GM19023 (cell line): ENCODE measurements at regions not wholly inside any gene's neighbourhood (a gene's known extent, or its start where the extent isn't known, plus 50 kb on each side); places are given as distances from the start of the nearest gene placed in this dataset.
"Not testable (repeated sequence)": the region's sequence is repeated elsewhere in the genome, so short reads cannot be mapped to it uniquely, and the experiment has no call there.

Experiments used
- ATAC-seq: cut with Tn5 transposase; IDR thresholded peaks from one replicate; pipeline ENCODE4 v1.9.1; 2021; ENCODE audit warnings: mild to moderate bottlenecking, moderate library complexity; ENCODE audit not compliant: unreplicated experiment

- no peak for ATAC-seq
Measured at GRCh38 chr7:82701949-82702348, 258.4 kb upstream of the CACNA2D1 start.

GRCh38 chr7:82700741-82701140, 257.2 kb upstream of the CACNA2D1 start:
- no peak for ATAC-seq

GRCh38 chr7:82699773-82700186, 256.2 kb upstream of the CACNA2D1 start:
- ATAC-seq, result no peak

- ATAC-seq, result no peak
Measured at GRCh38 chr7:82697897-82698296, 254.3 kb upstream of the CACNA2D1 start.

GRCh38 chr7:82696631-82697030, 253.1 kb upstream of the CACNA2D1 start:
- no peak for ATAC-seq

GRCh38 chr7:82694022-82694421, 250.4 kb upstream of the CACNA2D1 start:
- no peak for ATAC-seq

GRCh38 chr7:82690929-82691328, 247.4 kb upstream of the CACNA2D1 start:
- ATAC-seq, result no peak

GRCh38 chr7:82685214-82685613, 241.6 kb upstream of the CACNA2D1 start:
- no peak for ATAC-seq

GRCh38 chr7:82678716-82679115, 235.1 kb upstream of the CACNA2D1 start:
- no peak for ATAC-seq

GRCh38 chr7:82678259-82678658, 234.7 kb upstream of the CACNA2D1 start:
- no peak for ATAC-seq

GRCh38 chr7:82677493-82677892, 233.9 kb upstream of the CACNA2D1 start:
- no peak for ATAC-seq

GRCh38 chr7:82676777-82677463, 233.3 kb upstream of the CACNA2D1 start:
- no peak for ATAC-seq

- ATAC-seq, result no peak
Measured at GRCh38 chr7:82675396-82675795, 231.8 kb upstream of the CACNA2D1 start.

- ATAC-seq, result no peak
Measured at GRCh38 chr7:82674268-82674667, 230.7 kb upstream of the CACNA2D1 start.

GRCh38 chr7:82672078-82672477, 228.5 kb upstream of the CACNA2D1 start:
- no peak for ATAC-seq

GRCh38 chr7:82669141-82669540, 225.6 kb upstream of the CACNA2D1 start:
- no peak for ATAC-seq

- ATAC-seq, result no peak
Measured at GRCh38 chr7:82668676-82669075, 225.1 kb upstream of the CACNA2D1 start.

- ATAC-seq, result no peak
Measured at GRCh38 chr7:82665966-82666507, 222.5 kb upstream of the CACNA2D1 start.

GRCh38 chr7:82655965-82656364, 212.4 kb upstream of the CACNA2D1 start:
- ATAC-seq, result no peak

- ATAC-seq, result not testable (repeated sequence)
Measured at GRCh38 chr7:82650095-82650494, 206.5 kb upstream of the CACNA2D1 start.

GRCh38 chr7:82633592-82633991, 190.0 kb upstream of the CACNA2D1 start:
- no peak for ATAC-seq

GRCh38 chr7:82631998-82632397, 188.4 kb upstream of the CACNA2D1 start:
- ATAC-seq, result no peak

- ATAC-seq, result no peak
Measured at GRCh38 chr7:82629583-82629982, 186.0 kb upstream of the CACNA2D1 start.
